VCaP (cell line): ENCODE measurements at regions not wholly inside any gene's neighbourhood (a gene's known extent, or its start where the extent isn't known, plus 50 kb on each side); places are given as distances from the start of the nearest gene placed in this dataset.

Experiments used
- H3K27ac ChIP-seq: fragments of 450-650 bp; 2 replicates; pipeline ENCODE4 v1.5.1; 2017
- CTCF ChIP-seq: fragments of 450-650 bp; conservative IDR thresholded peaks from 2 replicates; pipeline ENCODE4 v1.5.1; 2017; ENCODE audit warnings: mild to moderate bottlenecking, moderate library complexity

GRCh38 chr3:64747679-64748078 is 59.9 kb upstream of the ADAMTS9 start:
- no peak overlapping the region for H3K27ac ChIP-seq
- no peak for TF ChIP-seq CTCF

- no peak overlapping the region for H3K27ac ChIP-seq
- TF ChIP-seq CTCF: no peak
These were observed 56.1 kb upstream of the ADAMTS9 start for GRCh38 chr3:64743887-64744243.

GRCh38 chr3:64743156-64743886 is 55.5 kb upstream of the ADAMTS9 start:
- H3K27ac ChIP-seq: no peak overlapping the region
- no peak for TF ChIP-seq CTCF

GRCh38 chr3:64741341-64741740 is 53.5 kb upstream of the ADAMTS9 start:
- no peak overlapping the region for H3K27ac ChIP-seq
- TF ChIP-seq CTCF: no peak

- no peak overlapping the region for H3K27ac ChIP-seq
- TF ChIP-seq CTCF: no peak
These were observed 52.3 kb upstream of the ADAMTS9 start for GRCh38 chr3:64739971-64740631.
